Stomach (tissue), 8 donors: ENCODE measurements at regions not wholly inside any gene's neighbourhood (a gene's known extent, or its start where the extent isn't known, plus 50 kb on each side); places are given as distances from the start of the nearest gene placed in this dataset.

Source experiments
- DNase-seq, 2 donors: peaks; one replicate each; pipeline versions ENCODE4 v3.0.0 to v3.0.0-alpha.2; 2013 to 2019
- H3K27ac ChIP-seq, 5 donors: fragments of 200-600 bp in 4 of 5; sonication (generic) in 4 of 5; one replicate each; pipeline ENCODE4 v1.5.1; 2013 to 2019; ENCODE audit warnings: mild to moderate bottlenecking in 1 of 5, moderate library complexity in 1 of 5
- H3K27me3 ChIP-seq, 3 donors: fragments of 200-600 bp; sonication (generic); one replicate each; pipeline ENCODE4 v1.5.1; 2017 to 2019; ENCODE audit warnings: mixed run types in 1 of 3
- H3K36me3 ChIP-seq, 4 donors: fragments of 200-600 bp; sonication (generic); 1 replicate in 3 of 4; 2 replicates in 1 of 4; pipeline ENCODE4 v1.5.1; 2016 to 2019
- H3K4me1 ChIP-seq, 4 donors: fragments of 200-600 bp; sonication (generic); one replicate each; pipeline ENCODE4 v1.5.1; 2016 to 2019
- H3K4me3 ChIP-seq, 4 donors: fragments of 200-600 bp; sonication (generic) in 3 of 4; one replicate each; pipeline ENCODE4 v1.5.1; 2016 to 2019; ENCODE audit warnings: mild to moderate bottlenecking in 1 of 4
- H3K9me3 ChIP-seq, 4 donors: fragments of 200-600 bp; sonication (generic); one replicate each; pipeline ENCODE4 v1.5.1; 2016 to 2019
- EP300 ChIP-seq: sonication (generic); formaldehyde crosslinking; IDR thresholded peaks from one replicate; pipeline ENCODE4 v1.6.1; 2017; ENCODE audit warnings: antibody characterized with exemption
- POLR2A ChIP-seq, 4 donors: fragments of 450-650 bp; IDR thresholded peaks; one replicate each; pipeline ENCODE4 v1.6.1; 2016; ENCODE audit warnings: antibody characterized with exemption in 4 of 4, control low read depth in 2 of 4, mild to moderate bottlenecking in 1 of 4, moderate library complexity in 1 of 4
- POLR2AphosphoS5 ChIP-seq, 3 donors: sonication (generic); formaldehyde crosslinking; IDR thresholded peaks; one replicate each; pipeline ENCODE4 v1.6.1; 2016; ENCODE audit warnings: antibody characterized with exemption in 3 of 3
- WGBS, 5 donors: extraction: QIAGEN DNeasy Blood & Tissue Kit in 3 of 5; methylation state at CpG; one replicate each; pipeline versions ENCODE4 v1.1.5 to v1.1.7; 2013 to 2018; 5-methylcytosine and 5-hydroxymethylcytosine counted together
- intact Hi-C: fragments of 100-400 bp; cut with DNase I; formaldehyde crosslinking; loops from one replicate; pipeline ENCODE4 v1.15.1; 2023; ENCODE audit warnings: low total_unique reads
- TF ChIP-seq, protein P1 (sequence below), 7 experiments: fragments of 450-650 bp in 4 of 7; fragments of 200-600 bp in 3 of 7; sonication (generic) in 3 of 7; IDR thresholded peaks; one replicate each; pipeline ENCODE4 v1.5.1; 2016 to 2019; ENCODE audit warnings: antibody characterized with exemption in 7 of 7, control low read depth in 2 of 7, mild to moderate bottlenecking in 1 of 7
- donor health status: healthy with polysubstance abuse.
- donor health status: Bipolar disorder and iron deficiency.
- donor health status: healthy.

- intact Hi-C loops, result no loop called here
- H3K36me3 ChIP-seq, result no peaks in the 10 kb centered on the region
- H3K9me3 ChIP-seq, result peaks cover 0 to 4% (median 0%) of the 10 kb centered on the region in 4 donors
- H3K4me3 ChIP-seq, result no peak overlapping the region
- H3K27me3 ChIP-seq, result no peaks in the 10 kb centered on the region
- no peak overlapping the region for H3K27ac ChIP-seq
- DNase-seq, result no peak
- no peaks in the 10 kb centered on the region for H3K4me1 ChIP-seq
- WGBS, 5 donors, result 57 to 73% (median 70%) methylated on average over 8 of the region's 8 CpGs
- no peak for TF ChIP-seq POLR2AphosphoS5 (IDR thresholded peaks at IDR 0.05)
- TF ChIP-seq, protein P1, sequence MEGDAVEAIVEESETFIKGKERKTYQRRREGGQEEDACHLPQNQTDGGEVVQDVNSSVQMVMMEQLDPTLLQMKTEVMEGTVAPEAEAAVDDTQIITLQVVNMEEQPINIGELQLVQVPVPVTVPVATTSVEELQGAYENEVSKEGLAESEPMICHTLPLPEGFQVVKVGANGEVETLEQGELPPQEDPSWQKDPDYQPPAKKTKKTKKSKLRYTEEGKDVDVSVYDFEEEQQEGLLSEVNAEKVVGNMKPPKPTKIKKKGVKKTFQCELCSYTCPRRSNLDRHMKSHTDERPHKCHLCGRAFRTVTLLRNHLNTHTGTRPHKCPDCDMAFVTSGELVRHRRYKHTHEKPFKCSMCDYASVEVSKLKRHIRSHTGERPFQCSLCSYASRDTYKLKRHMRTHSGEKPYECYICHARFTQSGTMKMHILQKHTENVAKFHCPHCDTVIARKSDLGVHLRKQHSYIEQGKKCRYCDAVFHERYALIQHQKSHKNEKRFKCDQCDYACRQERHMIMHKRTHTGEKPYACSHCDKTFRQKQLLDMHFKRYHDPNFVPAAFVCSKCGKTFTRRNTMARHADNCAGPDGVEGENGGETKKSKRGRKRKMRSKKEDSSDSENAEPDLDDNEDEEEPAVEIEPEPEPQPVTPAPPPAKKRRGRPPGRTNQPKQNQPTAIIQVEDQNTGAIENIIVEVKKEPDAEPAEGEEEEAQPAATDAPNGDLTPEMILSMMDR (IDR thresholded peaks at IDR 0.05), result no peak
- TF ChIP-seq EP300, result no peak
- no peak for TF ChIP-seq POLR2A (IDR thresholded peaks at IDR 0.05)
These were observed 121.7 kb downstream of the ICE1 start for GRCh38 chr5:5544094-5544663.

DNA sequence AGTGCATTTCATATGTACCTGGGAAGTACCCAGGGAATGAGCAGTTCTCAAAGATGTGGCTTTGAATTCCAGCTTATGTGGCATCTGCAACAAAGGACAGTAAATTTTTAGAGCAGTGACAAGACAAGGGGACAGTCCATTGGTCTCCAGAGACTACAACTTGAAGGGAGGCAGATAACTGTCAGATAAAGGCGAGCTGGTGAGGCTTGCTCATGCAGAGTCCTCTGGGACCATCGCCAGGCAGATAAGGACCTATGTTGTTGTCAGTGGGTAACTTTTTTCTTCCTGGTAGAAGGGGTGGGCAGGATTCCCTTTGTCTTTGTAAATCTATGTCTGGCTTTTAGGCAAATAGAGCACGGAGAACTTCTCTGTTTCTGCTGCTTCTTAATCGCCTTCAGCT lies 120.2 kb downstream of the ICE1 start:
- Histone ChIP-seq H3K4me3 (no peak overlapping the region), H3K9me3 (no peaks in the 10 kb centered on the region), H3K27me3 (no peaks in the 10 kb centered on the region), H3K27ac (no peak overlapping the region), H3K36me3 (no peaks in the 10 kb centered on the region), H3K4me1 (no peaks in the 10 kb centered on the region)
- 56 to 75% (median 62%) methylated on average over 4 of the region's 4 CpGs for WGBS, 5 donors
- intact Hi-C loops, result no loop called here
- no peak for TF ChIP-seq POLR2AphosphoS5 (IDR thresholded peaks at IDR 0.05)
- TF ChIP-seq, protein P1 (IDR thresholded peaks at IDR 0.05), result no peak
- TF ChIP-seq POLR2A (IDR thresholded peaks at IDR 0.05), result no peak
- no peak for DNase-seq

GRCh38 chr5:5540065-5540464 lies 117.6 kb downstream of the ICE1 start:
- H3K4me3 ChIP-seq, result no peak overlapping the region
- WGBS, 5 donors, result 60 to 90% (median 64%) methylated on average over 4 of the region's 4 CpGs
- H3K36me3 ChIP-seq, result no peaks in the 10 kb centered on the region
- no peak for DNase-seq
- no peaks in the 10 kb centered on the region for H3K4me1 ChIP-seq
- intact Hi-C loops, result no loop called here
- TF ChIP-seq POLR2AphosphoS5 (IDR thresholded peaks at IDR 0.05) (no peak), EP300 (no peak), POLR2A (IDR thresholded peaks at IDR 0.05) (no peak)
- TF ChIP-seq, protein P1 (IDR thresholded peaks at IDR 0.05), result no peak
- no peak overlapping the region for H3K27ac ChIP-seq
- H3K9me3 ChIP-seq, result no peaks in the 10 kb centered on the region
- H3K27me3 ChIP-seq, result peaks cover 0 to 20% (median 0%) of the 10 kb centered on the region in 3 donors
